Epithelial cell of esophagus (primary cell): ENCODE measurements at regions not wholly inside any gene's neighbourhood (a gene's known extent, or its start where the extent isn't known, plus 50 kb on each side); places are given as distances from the start of the nearest gene placed in this dataset.
A peak's percentile ranks its signal among the peaks of the same experiment; 100 is the strongest.

Source experiments
- DNase-seq: peaks from one replicate; pipeline ENCODE4 v3.0.0; 2010; ENCODE audit warnings: low read depth
- H3K4me3 ChIP-seq: 2 replicates; pipeline ENCODE4 v1.5.1; 2011; ENCODE audit warnings: mild to moderate bottlenecking, low read length, control low read depth
- TF ChIP-seq, protein P1 (sequence below): IDR thresholded peaks from 2 replicates; pipeline ENCODE4 v1.5.1; 2011; ENCODE audit warnings: low read depth, mild to moderate bottlenecking, low read length, control low read depth, inconsistent platforms; ENCODE audit not compliant: insufficient read depth; ENCODE audit errors: missing control alignments

DNA sequence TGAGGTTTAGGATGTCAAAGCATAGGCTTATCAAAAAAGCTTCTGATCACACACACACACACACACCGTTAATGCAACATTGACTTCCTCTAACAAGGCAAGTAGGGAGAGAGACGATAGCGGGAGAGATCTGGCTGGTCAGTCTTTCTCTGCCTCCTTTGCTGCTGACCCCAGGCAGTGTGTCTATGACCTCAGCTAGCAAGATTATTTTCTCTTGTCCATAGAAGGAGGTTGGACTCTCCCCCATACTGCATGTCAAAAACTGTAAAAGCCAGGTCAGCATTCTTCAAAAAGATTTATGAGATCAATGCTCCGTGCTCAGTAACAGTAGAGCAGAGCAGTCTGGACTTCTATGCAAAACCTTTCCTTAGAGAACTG lies 63.5 kb upstream of the PGM2 start:
- TF ChIP-seq, protein P1, sequence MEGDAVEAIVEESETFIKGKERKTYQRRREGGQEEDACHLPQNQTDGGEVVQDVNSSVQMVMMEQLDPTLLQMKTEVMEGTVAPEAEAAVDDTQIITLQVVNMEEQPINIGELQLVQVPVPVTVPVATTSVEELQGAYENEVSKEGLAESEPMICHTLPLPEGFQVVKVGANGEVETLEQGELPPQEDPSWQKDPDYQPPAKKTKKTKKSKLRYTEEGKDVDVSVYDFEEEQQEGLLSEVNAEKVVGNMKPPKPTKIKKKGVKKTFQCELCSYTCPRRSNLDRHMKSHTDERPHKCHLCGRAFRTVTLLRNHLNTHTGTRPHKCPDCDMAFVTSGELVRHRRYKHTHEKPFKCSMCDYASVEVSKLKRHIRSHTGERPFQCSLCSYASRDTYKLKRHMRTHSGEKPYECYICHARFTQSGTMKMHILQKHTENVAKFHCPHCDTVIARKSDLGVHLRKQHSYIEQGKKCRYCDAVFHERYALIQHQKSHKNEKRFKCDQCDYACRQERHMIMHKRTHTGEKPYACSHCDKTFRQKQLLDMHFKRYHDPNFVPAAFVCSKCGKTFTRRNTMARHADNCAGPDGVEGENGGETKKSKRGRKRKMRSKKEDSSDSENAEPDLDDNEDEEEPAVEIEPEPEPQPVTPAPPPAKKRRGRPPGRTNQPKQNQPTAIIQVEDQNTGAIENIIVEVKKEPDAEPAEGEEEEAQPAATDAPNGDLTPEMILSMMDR: no peak
- no peak for DNase-seq
- no peak overlapping the region for H3K4me3 ChIP-seq

DNA sequence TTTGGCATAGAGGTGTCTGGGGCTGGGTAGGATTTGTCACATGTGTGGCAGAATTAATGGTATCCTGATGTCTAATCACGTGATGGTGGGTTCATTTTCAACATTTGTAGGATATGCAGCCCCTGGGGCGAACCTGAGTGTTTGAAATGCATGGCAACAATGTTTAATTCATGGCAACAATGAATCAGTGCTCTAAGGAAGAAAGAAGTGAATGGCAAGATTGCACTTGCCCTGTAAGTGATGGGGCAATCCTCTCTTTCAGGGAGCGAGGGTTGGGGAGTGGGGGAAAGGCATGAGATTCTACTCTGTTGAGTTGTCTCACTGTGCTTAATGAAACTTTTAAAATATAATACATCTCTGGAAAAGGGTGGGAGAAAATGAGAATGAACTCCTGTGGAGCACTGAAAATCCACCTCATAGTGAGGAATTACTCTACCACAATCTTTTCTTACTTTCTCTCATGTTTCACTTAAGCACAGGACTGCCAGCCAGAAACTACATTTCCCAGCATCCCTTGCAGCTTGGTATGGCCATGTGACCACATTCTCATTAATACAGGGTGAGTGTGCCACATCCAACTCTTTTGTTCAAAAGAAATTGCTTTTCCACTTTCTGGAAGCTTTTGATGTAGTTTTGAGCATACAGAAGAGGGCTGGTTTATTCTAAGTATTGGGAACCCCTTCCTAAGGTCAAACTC lies 64.0 kb upstream of the PGM2 start:
- no peak overlapping the region for H3K4me3 ChIP-seq
- TF ChIP-seq, protein P1: no peak
- DNase-seq: peak; percentile 93

- TF ChIP-seq, protein P1: no peak
- no peak for DNase-seq
- H3K4me3 ChIP-seq: no peak overlapping the region
These were observed 65.6 kb upstream of the PGM2 start for GRCh38 chr4:37760840-37761239.

GRCh38 chr4:37759833-37760232 lies 66.7 kb upstream of the PGM2 start:
- DNase-seq: no peak
- H3K4me3 ChIP-seq: no peak overlapping the region
- TF ChIP-seq, protein P1: no peak

- H3K4me3 ChIP-seq: no peak overlapping the region
- TF ChIP-seq, protein P1: no peak
- DNase-seq: peak; percentile 81
These were observed 68.3 kb upstream of the PGM2 start for GRCh38 chr4:37758226-37758625.

DNA sequence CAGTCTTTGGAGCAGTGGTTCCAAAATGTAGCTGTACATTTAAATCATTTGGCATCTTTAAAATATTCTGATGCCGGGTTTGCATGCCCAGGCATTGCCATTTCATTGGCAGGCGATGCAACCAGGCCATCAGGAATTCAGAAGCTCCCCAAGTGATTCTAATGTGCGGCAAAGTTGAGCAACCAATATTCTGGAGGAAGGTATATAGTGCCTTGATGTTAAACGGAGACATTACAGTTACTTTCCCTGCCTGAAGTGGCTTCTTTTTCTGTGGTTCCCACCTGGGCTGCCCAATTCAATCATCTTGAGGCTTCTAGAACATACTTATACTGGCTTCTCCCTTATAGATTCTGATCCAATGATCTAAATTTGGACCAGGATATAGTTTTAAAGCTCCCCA lies 68.7 kb upstream of the PGM2 start:
- H3K4me3 ChIP-seq: no peak overlapping the region
- TF ChIP-seq, protein P1: no peak
- peak; percentile 69 for DNase-seq

GRCh38 chr4:37757121-37757520 lies 69.4 kb upstream of the PGM2 start:
- DNase-seq: no peak
- no peak overlapping the region for H3K4me3 ChIP-seq
- TF ChIP-seq, protein P1: no peak
